ENCODE measurements at regions not wholly inside any gene's neighbourhood (a gene's known extent, or its start where the extent isn't known, plus 50 kb on each side); places are given as distances from the start of the nearest gene placed in this dataset.

- H3K4me3 ChIP-seq (replicated peaks in 1 of 3; ENCODE audit: insufficient read depth in 1 of 3, low read depth in 2 of 3, low read length in 3 of 3) = no peak overlapping the region
- no peaks in the 10 kb centered on the region for H4K20me1 ChIP-seq (ENCODE audit: insufficient read depth, low read length)
- FAIRE-seq (no peak), ATAC-seq (no peak), DNase-seq (ENCODE audit: low spot score) (no peak)
- no peak overlapping the region for H2AFZ ChIP-seq (ENCODE audit: low read length)
- intact Hi-C loops (cut with micrococcal nuclease; ENCODE audit: unreplicated experiment) = no loop called here
- H3K4me2 ChIP-seq (ENCODE audit: low read depth, low read length) = no peak overlapping the region
- H3K4me1 ChIP-seq (ENCODE audit: insufficient read depth, low read length) = no peaks in the 10 kb centered on the region
- no peaks in the 10 kb centered on the region for H3K79me2 ChIP-seq (ENCODE audit: insufficient read depth, low read length)
- 32% methylated on average over 4 of the region's 4 CpGs for WGBS (ENCODE audit: low lambda C conversion rate)
- TF ChIP-seq CENPT (CRISPR knock-in tag; IDR thresholded peaks at IDR 0.05; ENCODE audit: low read depth) (no peak), TMF1 (CRISPR knock-in tag; IDR thresholded peaks at IDR 0.05; ENCODE audit: low read depth) (no peak)
- TF ChIP-seq, protein P1, sequence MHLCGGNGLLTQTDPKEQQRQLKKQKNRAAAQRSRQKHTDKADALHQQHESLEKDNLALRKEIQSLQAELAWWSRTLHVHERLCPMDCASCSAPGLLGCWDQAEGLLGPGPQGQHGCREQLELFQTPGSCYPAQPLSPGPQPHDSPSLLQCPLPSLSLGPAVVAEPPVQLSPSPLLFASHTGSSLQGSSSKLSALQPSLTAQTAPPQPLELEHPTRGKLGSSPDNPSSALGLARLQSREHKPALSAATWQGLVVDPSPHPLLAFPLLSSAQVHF (CRISPR knock-in tag; IDR thresholded peaks at IDR 0.05) = no peak
- TF ChIP-seq, protein P2, sequence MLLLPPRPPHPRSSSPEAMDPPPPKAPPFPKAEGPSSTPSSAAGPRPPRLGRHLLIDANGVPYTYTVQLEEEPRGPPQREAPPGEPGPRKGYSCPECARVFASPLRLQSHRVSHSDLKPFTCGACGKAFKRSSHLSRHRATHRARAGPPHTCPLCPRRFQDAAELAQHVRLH (CRISPR knock-in tag; IDR thresholded peaks at IDR 0.05; ENCODE audit: borderline replicate concordance, low read depth) = no peak
- H3K9me3 ChIP-seq (ENCODE audit: low read length) = peaks cover 7% of the 10 kb centered on the region; the same call in 1 of the 2 replicates
- in situ Hi-C loops (cut with HindIII; ENCODE audit: extremely low pct_ligation_motif_present, low pct_unique_long_range_greater_than_20kb) = no loop called here
- no peaks in the 10 kb centered on the region for H3K27me3 ChIP-seq (ENCODE audit: control insufficient read depth in 1 of 2, insufficient read depth in 2 of 2, low read length in 2 of 2)
- CTCF ChIA-PET (ENCODE audit: low intra/inter-chr PET ratio, low total read pairs) = no interaction called here
- POLR2A ChIA-PET = no interaction called here
- no peak overlapping the region for H3K27ac ChIP-seq (ENCODE audit: extremely low read length, insufficient read depth, low read length)
- H3K36me3 ChIP-seq (replicated peaks in 1 of 2; ENCODE audit: control insufficient read depth in 1 of 2, insufficient read depth in 2 of 2, low read length in 2 of 2) = no peaks in the 10 kb centered on the region
- H3K9ac ChIP-seq (ENCODE audit: insufficient read depth, low read depth, low read length) = no peak overlapping the region
- no TSS peak for BruUV-seq (replicated peaks)
Measured at GRCh38 chr2:6482256-6482655, 383.5 kb downstream of the CMPK2 start.

GRCh38 chr2:6487765-6488164 is 377.9 kb downstream of the CMPK2 start:
- no peaks in the 10 kb centered on the region for H3K9me3 ChIP-seq (ENCODE audit: low read length)
- no peak overlapping the region for H3K27ac ChIP-seq (ENCODE audit: extremely low read length, insufficient read depth, low read length)
- H3K79me2 ChIP-seq (ENCODE audit: insufficient read depth, low read length) = no peaks in the 10 kb centered on the region
- H2AFZ ChIP-seq (ENCODE audit: low read length) = no peak overlapping the region
- H3K4me1 ChIP-seq (ENCODE audit: insufficient read depth, low read length) = no peaks in the 10 kb centered on the region
- H3K4me2 ChIP-seq (ENCODE audit: low read depth, low read length) = no peak overlapping the region
- H3K4me3 ChIP-seq (replicated peaks in 1 of 3; ENCODE audit: insufficient read depth in 1 of 3, low read depth in 2 of 3, low read length in 3 of 3) = no peak overlapping the region
- ATAC-seq = no peak
- no peak for FAIRE-seq
- ChIA-PET POLR2A (no interaction called here), CTCF (ENCODE audit: low intra/inter-chr PET ratio, low total read pairs) (no interaction called here)
- intact Hi-C loops (cut with micrococcal nuclease; ENCODE audit: unreplicated experiment) = no loop called here
- BruUV-seq (replicated peaks) = no TSS peak
- no peaks in the 10 kb centered on the region for H4K20me1 ChIP-seq (ENCODE audit: insufficient read depth, low read length)
- no peaks in the 10 kb centered on the region for H3K27me3 ChIP-seq (ENCODE audit: control insufficient read depth in 1 of 2, insufficient read depth in 2 of 2, low read length in 2 of 2)
- WGBS (ENCODE audit: low lambda C conversion rate) = 13% methylated on average over 4 of the region's 4 CpGs
- no peaks in the 10 kb centered on the region for H3K36me3 ChIP-seq (replicated peaks in 1 of 2; ENCODE audit: control insufficient read depth in 1 of 2, insufficient read depth in 2 of 2, low read length in 2 of 2)
- in situ Hi-C loops (cut with HindIII; ENCODE audit: extremely low pct_ligation_motif_present, low pct_unique_long_range_greater_than_20kb) = no loop called here
- H3K9ac ChIP-seq (ENCODE audit: insufficient read depth, low read depth, low read length) = no peak overlapping the region
- DNase-seq (ENCODE audit: low spot score) = no peak
- no peak for TF ChIP-seq PAX8 (CRISPR knock-in tag; IDR thresholded peaks at IDR 0.05; ENCODE audit: borderline replicate concordance)
- TF ChIP-seq, protein P3, sequence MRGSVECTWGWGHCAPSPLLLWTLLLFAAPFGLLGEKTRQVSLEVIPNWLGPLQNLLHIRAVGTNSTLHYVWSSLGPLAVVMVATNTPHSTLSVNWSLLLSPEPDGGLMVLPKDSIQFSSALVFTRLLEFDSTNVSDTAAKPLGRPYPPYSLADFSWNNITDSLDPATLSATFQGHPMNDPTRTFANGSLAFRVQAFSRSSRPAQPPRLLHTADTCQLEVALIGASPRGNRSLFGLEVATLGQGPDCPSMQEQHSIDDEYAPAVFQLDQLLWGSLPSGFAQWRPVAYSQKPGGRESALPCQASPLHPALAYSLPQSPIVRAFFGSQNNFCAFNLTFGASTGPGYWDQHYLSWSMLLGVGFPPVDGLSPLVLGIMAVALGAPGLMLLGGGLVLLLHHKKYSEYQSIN (CRISPR knock-in tag; IDR thresholded peaks at IDR 0.05; ENCODE audit: borderline replicate concordance) = no peak
- no peak for TF ChIP-seq ZFP36L1 (CRISPR knock-in tag; IDR thresholded peaks at IDR 0.05)
- TF ChIP-seq ZNF562 (CRISPR knock-in tag; IDR thresholded peaks at IDR 0.05; ENCODE audit: borderline replicate concordance) = no peak
- no peak for TF ChIP-seq ZNF275 (CRISPR knock-in tag; IDR thresholded peaks at IDR 0.05; ENCODE audit: borderline replicate concordance)
- TF ChIP-seq, protein P4, sequence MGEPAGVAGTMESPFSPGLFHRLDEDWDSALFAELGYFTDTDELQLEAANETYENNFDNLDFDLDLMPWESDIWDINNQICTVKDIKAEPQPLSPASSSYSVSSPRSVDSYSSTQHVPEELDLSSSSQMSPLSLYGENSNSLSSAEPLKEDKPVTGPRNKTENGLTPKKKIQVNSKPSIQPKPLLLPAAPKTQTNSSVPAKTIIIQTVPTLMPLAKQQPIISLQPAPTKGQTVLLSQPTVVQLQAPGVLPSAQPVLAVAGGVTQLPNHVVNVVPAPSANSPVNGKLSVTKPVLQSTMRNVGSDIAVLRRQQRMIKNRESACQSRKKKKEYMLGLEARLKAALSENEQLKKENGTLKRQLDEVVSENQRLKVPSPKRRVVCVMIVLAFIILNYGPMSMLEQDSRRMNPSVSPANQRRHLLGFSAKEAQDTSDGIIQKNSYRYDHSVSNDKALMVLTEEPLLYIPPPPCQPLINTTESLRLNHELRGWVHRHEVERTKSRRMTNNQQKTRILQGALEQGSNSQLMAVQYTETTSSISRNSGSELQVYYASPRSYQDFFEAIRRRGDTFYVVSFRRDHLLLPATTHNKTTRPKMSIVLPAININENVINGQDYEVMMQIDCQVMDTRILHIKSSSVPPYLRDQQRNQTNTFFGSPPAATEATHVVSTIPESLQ (CRISPR knock-in tag; conservative IDR thresholded peaks at IDR 0.05) = no peak
- TF ChIP-seq, protein P5, sequence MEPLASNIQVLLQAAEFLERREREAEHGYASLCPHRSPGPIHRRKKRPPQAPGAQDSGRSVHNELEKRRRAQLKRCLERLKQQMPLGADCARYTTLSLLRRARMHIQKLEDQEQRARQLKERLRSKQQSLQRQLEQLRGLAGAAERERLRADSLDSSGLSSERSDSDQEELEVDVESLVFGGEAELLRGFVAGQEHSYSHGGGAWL (CRISPR knock-in tag; IDR thresholded peaks at IDR 0.05) = no peak
- TF ChIP-seq RCOR2 (CRISPR knock-in tag; IDR thresholded peaks at IDR 0.05) = no peak

All from HepG2 (cell line).